Islet precursor cell (in vitro differentiated cells): ENCODE measurements at regions not wholly inside any gene's neighbourhood (a gene's known extent, or its start where the extent isn't known, plus 50 kb on each side); places are given as distances from the start of the nearest gene placed in this dataset.

ENCODE experiments used
- DNase-seq: peaks from one replicate; pipeline ENCODE4 v3.0.0-alpha.2; 2018

GRCh38 chr12:87783467-87783866, 245.7 kb downstream of the C12orf50 start:
- DNase-seq: no peak

GRCh38 chr12:87782838-87783237, 246.4 kb downstream of the C12orf50 start:
- no peak for DNase-seq

- no peak for DNase-seq
These were observed 249.2 kb downstream of the C12orf50 start for GRCh38 chr12:87779858-87780498.

GRCh38 chr12:87779016-87779415, 250.2 kb downstream of the C12orf50 start:
- DNase-seq: peak; percentile 98

GRCh38 chr12:87778065-87778464, 251.1 kb downstream of the C12orf50 start:
- peak; percentile 70 for DNase-seq

GRCh38 chr12:87775784-87776183, 253.4 kb downstream of the C12orf50 start:
- no peak for DNase-seq

GRCh38 chr12:87775051-87775450, 254.2 kb downstream of the C12orf50 start:
- no peak for DNase-seq

- no peak for DNase-seq
These were observed 256.8 kb downstream of the C12orf50 start for GRCh38 chr12:87772401-87772800.

- no peak for DNase-seq
These were observed 260.5 kb downstream of the C12orf50 start for GRCh38 chr12:87768501-87769287.

GRCh38 chr12:87766044-87766443, 263.2 kb downstream of the C12orf50 start:
- no peak for DNase-seq

- no peak for DNase-seq
These were observed 268.3 kb downstream of the C12orf50 start for GRCh38 chr12:87760943-87761342.

- no peak for DNase-seq
These were observed 270.9 kb downstream of the C12orf50 start for GRCh38 chr12:87758271-87758670.

GRCh38 chr12:87756721-87757120, 272.5 kb downstream of the C12orf50 start:
- no peak for DNase-seq

- no peak for DNase-seq
These were observed 273.1 kb downstream of the C12orf50 start for GRCh38 chr12:87756111-87756510.

- no peak for DNase-seq
These were observed 300.1 kb downstream of the C12orf50 start for GRCh38 chr12:87728931-87729593.

GRCh38 chr12:87720967-87721366, 308.2 kb downstream of the C12orf50 start:
- DNase-seq: no peak

GRCh38 chr12:87704374-87704773, 324.8 kb downstream of the C12orf50 start:
- DNase-seq: no peak

GRCh38 chr12:87690236-87690810, 338.9 kb downstream of the C12orf50 start:
- no peak for DNase-seq

GRCh38 chr12:87689196-87689595, 340.0 kb downstream of the C12orf50 start:
- no peak for DNase-seq

GRCh38 chr12:87687362-87687761, 341.8 kb downstream of the C12orf50 start:
- peak; percentile 82 for DNase-seq

- DNase-seq: no peak
These were observed 343.5 kb downstream of the C12orf50 start for GRCh38 chr12:87685696-87686095.

GRCh38 chr12:87679251-87679650, 349.9 kb downstream of the C12orf50 start:
- no peak for DNase-seq

- DNase-seq: no peak
These were observed 350.7 kb downstream of the C12orf50 start for GRCh38 chr12:87678453-87678852.

- DNase-seq: no peak
These were observed 352.5 kb downstream of the C12orf50 start for GRCh38 chr12:87676731-87677130.
